Ureter (tissue), 1 donor: ENCODE measurements at regions not wholly inside any gene's neighbourhood (a gene's known extent, or its start where the extent isn't known, plus 50 kb on each side); places are given as distances from the start of the nearest gene placed in this dataset.

ENCODE experiments used
- DNase-seq: peaks from one replicate; pipeline ENCODE4 v3.0.0-alpha.2; 2020; ENCODE audit warnings: low spot score
- donor health status: DM: yes; HTN: yes; CAD: no.

GRCh38 chr2:120587997-120588336 is 147.7 kb upstream of the GLI2 start:
- DNase-seq: no peak

- DNase-seq: no peak
Measured at GRCh38 chr2:120589771-120590608, 145.7 kb upstream of the GLI2 start.

GRCh38 chr2:120590841-120591240 is 144.8 kb upstream of the GLI2 start:
- DNase-seq: no peak

GRCh38 chr2:120591572-120591971 is 144.1 kb upstream of the GLI2 start:
- DNase-seq: no peak

- DNase-seq: no peak
Measured at GRCh38 chr2:120592084-120592483, 143.6 kb upstream of the GLI2 start.

- DNase-seq: no peak
Measured at GRCh38 chr2:120593921-120594686, 141.6 kb upstream of the GLI2 start.

- no peak for DNase-seq
Measured at GRCh38 chr2:120594856-120595685, 140.6 kb upstream of the GLI2 start.

GRCh38 chr2:120595739-120596138 is 139.9 kb upstream of the GLI2 start:
- DNase-seq: no peak

- DNase-seq: no peak
Measured at GRCh38 chr2:120596191-120596811, 139.4 kb upstream of the GLI2 start.

- DNase-seq: no peak
Measured at GRCh38 chr2:120596990-120597594, 138.6 kb upstream of the GLI2 start.

GRCh38 chr2:120597595-120598193 is 138.0 kb upstream of the GLI2 start:
- DNase-seq: no peak

GRCh38 chr2:120598416-120598815 is 137.3 kb upstream of the GLI2 start:
- DNase-seq: no peak

- no peak for DNase-seq
Measured at GRCh38 chr2:120599072-120599471, 136.6 kb upstream of the GLI2 start.

- DNase-seq: no peak
Measured at GRCh38 chr2:120599656-120600055, 136.0 kb upstream of the GLI2 start.

- DNase-seq: no peak
Measured at GRCh38 chr2:120600335-120600734, 135.3 kb upstream of the GLI2 start.

GRCh38 chr2:120600786-120601185 is 134.9 kb upstream of the GLI2 start:
- no peak for DNase-seq

- no peak for DNase-seq
Measured at GRCh38 chr2:120601566-120601965, 134.1 kb upstream of the GLI2 start.

- DNase-seq: no peak
Measured at GRCh38 chr2:120602251-120602650, 133.4 kb upstream of the GLI2 start.

- no peak for DNase-seq
Measured at GRCh38 chr2:120604767-120605166, 130.9 kb upstream of the GLI2 start.

- DNase-seq: no peak
Measured at GRCh38 chr2:120605231-120605935, 130.3 kb upstream of the GLI2 start.
